ENCODE measurements at regions not wholly inside any gene's neighbourhood (a gene's known extent, or its start where the extent isn't known, plus 50 kb on each side); places are given as distances from the start of the nearest gene placed in this dataset.
"Not testable (repeated sequence)": the region's sequence is repeated elsewhere in the genome, so short reads cannot be mapped to it uniquely, and the experiment has no call there.

DNA sequence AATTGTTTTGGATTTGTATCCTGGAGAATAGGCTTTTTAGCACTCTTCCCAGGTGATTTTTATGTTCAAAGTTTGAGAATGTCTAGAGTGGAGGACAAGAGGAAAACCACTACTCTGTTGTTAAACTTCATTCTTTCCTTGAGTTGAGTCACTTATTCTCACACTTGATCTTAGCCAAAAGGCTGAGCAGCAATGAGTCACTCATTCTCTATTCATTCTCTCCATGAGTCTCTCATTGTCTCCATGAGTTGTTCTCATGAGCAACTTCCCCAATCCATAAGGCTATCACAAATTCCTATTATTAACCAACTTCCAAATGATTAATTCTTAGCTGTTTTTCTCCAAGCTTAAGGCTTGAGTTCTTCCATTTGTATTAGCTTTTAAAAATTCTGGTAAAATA is 1393.3 kb downstream of the CDH8 start:
- H3K36me3 ChIP-seq = no peaks in the 10 kb centered on the region
- TF ChIP-seq POLR2A (IDR thresholded peaks at IDR 0.05) = no peak
- TF ChIP-seq, protein P1, sequence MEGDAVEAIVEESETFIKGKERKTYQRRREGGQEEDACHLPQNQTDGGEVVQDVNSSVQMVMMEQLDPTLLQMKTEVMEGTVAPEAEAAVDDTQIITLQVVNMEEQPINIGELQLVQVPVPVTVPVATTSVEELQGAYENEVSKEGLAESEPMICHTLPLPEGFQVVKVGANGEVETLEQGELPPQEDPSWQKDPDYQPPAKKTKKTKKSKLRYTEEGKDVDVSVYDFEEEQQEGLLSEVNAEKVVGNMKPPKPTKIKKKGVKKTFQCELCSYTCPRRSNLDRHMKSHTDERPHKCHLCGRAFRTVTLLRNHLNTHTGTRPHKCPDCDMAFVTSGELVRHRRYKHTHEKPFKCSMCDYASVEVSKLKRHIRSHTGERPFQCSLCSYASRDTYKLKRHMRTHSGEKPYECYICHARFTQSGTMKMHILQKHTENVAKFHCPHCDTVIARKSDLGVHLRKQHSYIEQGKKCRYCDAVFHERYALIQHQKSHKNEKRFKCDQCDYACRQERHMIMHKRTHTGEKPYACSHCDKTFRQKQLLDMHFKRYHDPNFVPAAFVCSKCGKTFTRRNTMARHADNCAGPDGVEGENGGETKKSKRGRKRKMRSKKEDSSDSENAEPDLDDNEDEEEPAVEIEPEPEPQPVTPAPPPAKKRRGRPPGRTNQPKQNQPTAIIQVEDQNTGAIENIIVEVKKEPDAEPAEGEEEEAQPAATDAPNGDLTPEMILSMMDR (IDR thresholded peaks at IDR 0.05) = no peak
- intact Hi-C loops (cut with DNase I) = no loop called here
- no peak for DNase-seq
- no peaks in the 10 kb centered on the region for H3K4me1 ChIP-seq
- H3K27me3 ChIP-seq = no peaks in the 10 kb centered on the region
- no peaks in the 10 kb centered on the region for H3K9me3 ChIP-seq
- H3K4me3 ChIP-seq (replicated peaks in 1 of 3) = no peak overlapping the region
- no peak overlapping the region for H3K27ac ChIP-seq

DNA sequence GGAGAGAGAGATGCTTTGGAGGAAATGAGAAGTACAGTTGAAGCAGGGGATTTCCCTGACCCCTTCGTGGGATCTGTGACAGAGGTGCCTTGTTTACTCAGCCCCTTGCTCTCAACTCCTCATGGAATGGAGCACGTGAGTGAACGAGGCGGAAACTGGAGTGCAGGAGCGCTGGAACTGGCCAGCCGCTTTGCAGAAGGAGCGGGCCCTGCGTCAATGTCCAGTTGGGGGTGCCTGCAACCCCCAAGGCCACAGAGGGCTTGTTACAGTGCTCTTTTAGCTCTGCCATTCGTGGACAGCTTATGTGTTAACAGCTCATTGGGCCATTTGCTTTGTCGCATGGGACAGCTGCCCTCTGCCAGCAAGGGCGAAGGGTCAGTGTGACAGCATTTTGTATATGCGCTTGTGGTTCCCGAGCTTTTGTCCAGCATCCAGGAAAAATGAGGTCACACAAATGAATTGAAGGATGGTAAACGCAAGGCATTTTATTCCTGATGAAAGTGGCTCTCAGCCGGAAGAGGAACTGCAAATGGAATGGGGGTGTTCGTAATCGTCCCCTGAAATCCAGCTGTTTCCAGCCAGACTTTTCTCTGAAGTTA is 1395.1 kb downstream of the CDH8 start:
- H3K4me1 ChIP-seq = no peaks in the 10 kb centered on the region
- intact Hi-C loops (cut with DNase I) = no loop called here
- TF ChIP-seq POLR2A (IDR thresholded peaks at IDR 0.05) = no peak
- no peak overlapping the region for H3K4me3 ChIP-seq (replicated peaks in 1 of 3)
- 70 to 72% methylated on average over 17 of the region's 17 CpGs for WGBS, 2 donors
- no peaks in the 10 kb centered on the region for H3K9me3 ChIP-seq
- no peak overlapping the region for H3K27ac ChIP-seq
- H3K27me3 ChIP-seq = no peaks in the 10 kb centered on the region
- no peaks in the 10 kb centered on the region for H3K36me3 ChIP-seq
- DNase-seq = no peak

DNA sequence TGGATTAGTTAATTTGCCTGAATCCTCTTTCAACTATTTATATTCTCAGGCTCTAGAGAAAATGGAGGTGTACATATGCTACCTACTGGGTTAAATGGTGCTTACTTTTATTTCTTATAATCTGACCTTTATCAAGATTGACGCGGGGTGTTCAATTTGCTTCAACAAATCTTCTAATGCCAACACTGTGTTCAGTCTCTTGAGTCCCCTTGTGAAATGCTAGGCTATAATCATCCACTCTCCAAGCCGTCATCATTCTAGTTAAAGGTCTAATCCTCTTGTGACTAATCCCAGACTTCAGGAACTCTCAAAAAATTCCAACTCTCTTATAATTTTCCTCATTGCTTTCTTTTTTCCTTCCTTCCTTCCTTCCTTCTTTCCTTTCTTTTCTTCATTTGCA is 1396.2 kb downstream of the CDH8 start:
- Histone ChIP-seq H3K4me1 (no peaks in the 10 kb centered on the region), H3K27ac (no peak overlapping the region), H3K4me3 (replicated peaks in 1 of 3) (no peak overlapping the region), H3K9me3 (no peaks in the 10 kb centered on the region), H3K27me3 (no peaks in the 10 kb centered on the region), H3K36me3 (no peaks in the 10 kb centered on the region)
- TF ChIP-seq, protein P1 (IDR thresholded peaks at IDR 0.05) = no peak
- no peak for TF ChIP-seq POLR2A (IDR thresholded peaks at IDR 0.05)
- intact Hi-C loops (cut with DNase I) = no loop called here
- WGBS, 2 donors = 59 to 71% methylated on average over 3 of the region's 3 CpGs
- no peak for DNase-seq

DNA sequence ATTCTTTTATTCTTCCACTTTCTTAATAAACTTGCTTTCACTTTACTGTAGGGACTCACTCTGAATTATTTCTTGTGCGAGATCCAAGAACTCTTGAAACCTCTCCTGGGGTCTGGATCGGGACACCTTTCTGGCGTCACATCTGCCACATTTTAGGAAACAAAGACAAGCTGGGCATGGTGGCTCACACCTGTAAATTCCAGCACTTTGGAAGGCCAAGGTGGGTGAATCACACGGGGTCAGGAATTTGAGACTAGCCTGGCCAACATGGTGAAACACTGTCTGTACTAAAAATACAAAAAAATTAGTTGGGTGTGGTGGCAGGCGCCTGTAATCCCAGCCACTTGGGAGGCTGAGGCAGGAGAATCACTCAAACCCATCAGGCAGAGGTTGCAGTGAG is 1399.6 kb downstream of the CDH8 start:
- H3K36me3 ChIP-seq; H3K27me3 ChIP-seq; H3K4me3 ChIP-seq (replicated peaks in 1 of 3); intact Hi-C loops (cut with DNase I); H3K9me3 ChIP-seq; H3K27ac ChIP-seq; DNase-seq; H3K4me1 ChIP-seq: not testable (repeated sequence)
- WGBS, 2 donors = 69 to 88% methylated on average over 5 of the region's 5 CpGs

DNA sequence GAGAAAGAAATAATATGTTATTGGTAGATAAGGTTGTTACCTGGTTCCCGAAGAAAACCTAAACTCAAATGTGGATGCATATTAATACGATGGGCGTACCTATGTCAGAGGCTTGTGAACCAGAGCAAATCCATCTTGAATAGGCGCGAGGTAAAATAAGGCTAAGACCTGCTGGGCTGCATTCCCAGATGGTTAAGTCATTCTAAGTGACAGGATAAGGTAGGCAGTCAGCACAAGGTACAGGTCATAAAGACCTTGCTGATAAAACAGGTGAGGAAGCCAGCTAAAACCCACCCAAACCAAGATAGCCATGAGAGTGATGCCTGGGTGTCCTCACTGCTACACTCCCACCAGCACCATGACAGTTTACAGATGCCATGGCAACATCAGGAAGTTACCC is 1400.1 kb downstream of the CDH8 start:
- intact Hi-C loops (cut with DNase I) = no loop called here
- Histone ChIP-seq H3K4me1 (no peaks in the 10 kb centered on the region), H3K27ac (no peak overlapping the region), H3K9me3 (no peaks in the 10 kb centered on the region), H3K27me3 (no peaks in the 10 kb centered on the region), H3K36me3 (no peaks in the 10 kb centered on the region), H3K4me3 (replicated peaks in 1 of 3) (no peak overlapping the region)
- WGBS, 2 donors = 55 to 57% methylated on average over 5 of the region's 5 CpGs
- TF ChIP-seq POLR2A (IDR thresholded peaks at IDR 0.05) = no peak
- TF ChIP-seq, protein P1 (IDR thresholded peaks at IDR 0.05) = no peak
- no peak for DNase-seq

DNA sequence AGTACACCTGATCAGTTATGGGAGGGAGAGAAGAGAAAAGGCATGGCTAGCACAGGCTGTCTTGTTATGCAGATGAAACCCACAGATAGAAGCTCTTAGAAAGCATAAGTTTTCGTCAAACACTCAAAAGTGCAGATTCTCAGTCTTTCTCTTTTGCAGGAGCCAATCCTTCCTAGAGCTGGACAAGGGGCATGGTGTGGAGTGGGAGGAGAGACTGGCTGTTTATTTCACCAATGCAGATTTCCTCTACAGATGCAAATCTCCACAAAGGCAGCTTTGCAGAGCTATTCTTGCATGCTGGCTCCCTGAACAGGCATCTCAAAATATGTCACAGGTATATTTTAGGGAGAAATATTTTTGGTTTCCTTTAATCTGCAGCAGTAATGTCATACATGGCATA is 1400.7 kb downstream of the CDH8 start:
- Histone ChIP-seq H3K27ac (no peak overlapping the region), H3K9me3 (no peaks in the 10 kb centered on the region), H3K4me3 (replicated peaks in 1 of 3) (no peak overlapping the region), H3K4me1 (no peaks in the 10 kb centered on the region), H3K36me3 (no peaks in the 10 kb centered on the region), H3K27me3 (no peaks in the 10 kb centered on the region)
- no peak for TF ChIP-seq POLR2A (IDR thresholded peaks at IDR 0.05)
- TF ChIP-seq, protein P1 (IDR thresholded peaks at IDR 0.05) = no peak
- DNase-seq = no peak
- 43 to 57% methylated on average over 1 of the region's 1 CpG for WGBS, 2 donors
- intact Hi-C loops (cut with DNase I) = no loop called here
